Transverse colon (tissue), 3 donors: ENCODE measurements at regions not wholly inside any gene's neighbourhood (a gene's known extent, or its start where the extent isn't known, plus 50 kb on each side); places are given as distances from the start of the nearest gene placed in this dataset.

Source experiments
- EP300 ChIP-seq: sonication (generic); formaldehyde crosslinking; IDR thresholded peaks from one replicate; pipeline ENCODE4 v1.6.1; 2017; ENCODE audit warnings: antibody characterized with exemption, low read depth
- TF ChIP-seq, protein P1 (sequence below), 5 experiments: fragments of 200-600 bp in 3 of 5; fragments of 450-650 bp in 2 of 5; sonication (generic) in 3 of 5; IDR thresholded peaks; 1 replicate in 2 of 5; 2 replicates in 3 of 5; pipeline ENCODE4 v1.5.1; 2016 to 2017; ENCODE audit warnings: antibody characterized with exemption in 5 of 5, inconsistent platforms in 3 of 5, mild to moderate bottlenecking in 2 of 5, moderate library complexity in 1 of 5

DNA sequence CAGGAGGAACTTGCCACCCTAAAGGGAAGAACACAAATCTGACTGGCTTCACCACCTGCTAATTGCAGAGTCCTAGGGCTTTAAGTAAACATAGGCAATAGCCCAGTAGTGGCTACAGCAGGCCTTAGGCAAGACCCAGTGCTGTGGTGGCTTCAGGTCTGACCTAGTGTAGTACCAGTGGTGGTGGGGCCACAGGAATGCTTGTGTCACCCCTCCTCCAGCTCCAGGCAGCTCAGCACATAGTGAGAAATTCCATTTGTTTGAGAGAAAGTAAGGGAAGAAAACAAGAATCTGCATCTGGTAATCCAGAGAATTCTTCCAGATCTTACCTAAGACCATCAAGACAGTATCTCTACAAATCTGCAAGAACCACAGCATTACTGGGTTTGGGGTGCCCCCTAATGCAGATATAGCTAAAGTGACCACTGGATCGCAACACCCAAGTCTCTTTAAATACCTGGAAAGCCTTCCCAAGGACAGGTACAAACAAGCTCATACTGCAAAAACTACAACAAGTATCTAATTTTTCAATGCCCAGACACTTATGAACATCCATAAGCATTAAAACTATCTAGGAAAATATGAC, 102.6 kb upstream of the TRPM3 start:
- TF ChIP-seq, protein P1, sequence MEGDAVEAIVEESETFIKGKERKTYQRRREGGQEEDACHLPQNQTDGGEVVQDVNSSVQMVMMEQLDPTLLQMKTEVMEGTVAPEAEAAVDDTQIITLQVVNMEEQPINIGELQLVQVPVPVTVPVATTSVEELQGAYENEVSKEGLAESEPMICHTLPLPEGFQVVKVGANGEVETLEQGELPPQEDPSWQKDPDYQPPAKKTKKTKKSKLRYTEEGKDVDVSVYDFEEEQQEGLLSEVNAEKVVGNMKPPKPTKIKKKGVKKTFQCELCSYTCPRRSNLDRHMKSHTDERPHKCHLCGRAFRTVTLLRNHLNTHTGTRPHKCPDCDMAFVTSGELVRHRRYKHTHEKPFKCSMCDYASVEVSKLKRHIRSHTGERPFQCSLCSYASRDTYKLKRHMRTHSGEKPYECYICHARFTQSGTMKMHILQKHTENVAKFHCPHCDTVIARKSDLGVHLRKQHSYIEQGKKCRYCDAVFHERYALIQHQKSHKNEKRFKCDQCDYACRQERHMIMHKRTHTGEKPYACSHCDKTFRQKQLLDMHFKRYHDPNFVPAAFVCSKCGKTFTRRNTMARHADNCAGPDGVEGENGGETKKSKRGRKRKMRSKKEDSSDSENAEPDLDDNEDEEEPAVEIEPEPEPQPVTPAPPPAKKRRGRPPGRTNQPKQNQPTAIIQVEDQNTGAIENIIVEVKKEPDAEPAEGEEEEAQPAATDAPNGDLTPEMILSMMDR (IDR thresholded peaks at IDR 0.05): no peak
- TF ChIP-seq EP300: no peak
